A549 (cell line): ENCODE measurements at regions not wholly inside any gene's neighbourhood (a gene's known extent, or its start where the extent isn't known, plus 50 kb on each side); places are given as distances from the start of the nearest gene placed in this dataset.
"Not testable (repeated sequence)": the region's sequence is repeated elsewhere in the genome, so short reads cannot be mapped to it uniquely, and the experiment has no call there.

Experiments used
- ATAC-seq, 2 experiments: fragments of 200-7000 bp in 1 of 2; fragments of >200 bp in 1 of 2; cut with Nextera tagmentation in 1 of 2; cut with Tn5 transposase in 1 of 2; 3 replicates each; pipeline versions ENCODE4 v1.8.0 to v1.9.1; 2018 to 2020; ENCODE audit warnings: mild to moderate bottlenecking in 1 of 2, moderate library complexity in 1 of 2
- CTCF ChIA-PET: fragments of 300-600 bp; sonication (Branson Sonifier 250); formaldehyde crosslinking; extraction: SDS; loops from one replicate; lab custom pipeline; 2021; ENCODE audit warnings: antibody characterized with exemption, inconsistent platforms; lab: Yijun Ruan, JAX
- POLR2A ChIA-PET: fragments of 350-600 bp; formaldehyde crosslinking; extraction: SDS; loops from one replicate; lab custom pipeline; 2021; ENCODE audit warnings: antibody characterized with exemption, inconsistent platforms; lab: Yijun Ruan, JAX
- DNase-seq, 2 experiments: peaks; one replicate each; pipeline versions ENCODE4 v3.0.0 to v3.0.0-alpha.2; 2011 to 2016; ENCODE audit warnings: low read depth in 1 of 2, low spot score in 1 of 2
- FAIRE-seq: peaks from 2 replicates; lab custom pipeline; 2011; peaks lifted over from hg19 to GRCh38; lab: Jason Lieb, UNC
- H3K27ac ChIP-seq, 2 experiments: fragments of >200 bp; sonication (Bioruptor Twin); formaldehyde crosslinking; 3 replicates each; pipeline ENCODE4 v1.5.1; 2016 to 2017
- H3K4me1 ChIP-seq: fragments of >200 bp; sonication (Bioruptor Twin); formaldehyde crosslinking; 3 replicates; pipeline ENCODE4 v1.6.1; 2016
- H3K4me2 ChIP-seq: fragments of >200 bp; sonication (Bioruptor Twin); formaldehyde crosslinking; 3 replicates; pipeline ENCODE4 v1.6.1; 2016
- H3K4me3 ChIP-seq: fragments of >200 bp; sonication (Bioruptor Twin); formaldehyde crosslinking; 3 replicates; pipeline ENCODE4 v1.5.1; 2016
- H3K9me3 ChIP-seq: fragments of >200 bp; sonication (Bioruptor Twin); formaldehyde crosslinking; 3 replicates; pipeline ENCODE4 v1.6.1; 2016
- CBX2 ChIP-seq: fragments of 200-600 bp; sonication (generic); IDR thresholded peaks from 2 replicates; pipeline ENCODE4 v1.6.1; 2016; ENCODE audit warnings: low read depth, mild to moderate bottlenecking, borderline replicate concordance
- CBX8 ChIP-seq: fragments of 200-600 bp; sonication (generic); IDR thresholded peaks from 2 replicates; pipeline ENCODE4 v1.6.1; 2016
- CHD2 ChIP-seq: fragments of 150-350 bp; IDR thresholded peaks from 2 replicates; pipeline ENCODE4 v1.6.1; 2014; ENCODE audit warnings: low read length; ENCODE audit not compliant: partially characterized antibody
- CHD4 ChIP-seq: fragments of 200-600 bp; sonication (generic); IDR thresholded peaks from 2 replicates; pipeline ENCODE4 v1.6.1; 2016; ENCODE audit warnings: antibody characterized with exemption, mild to moderate bottlenecking, borderline replicate concordance
- EHF ChIP-seq: fragments of 250-450 bp; sonication (Bioruptor Pico); IDR thresholded peaks from 2 replicates; pipeline ENCODE4 v1.5.0; 2020; ENCODE audit warnings: mild to moderate bottlenecking
- EHMT2 ChIP-seq: fragments of 200-600 bp; sonication (generic); IDR thresholded peaks from 2 replicates; pipeline ENCODE4 v1.6.1; 2016; ENCODE audit warnings: antibody characterized with exemption, low read depth, mild to moderate bottlenecking, moderate library complexity
- EP300 ChIP-seq, 2 experiments: fragments of >200 bp; sonication (Bioruptor Twin); formaldehyde crosslinking; IDR thresholded peaks; 2 replicates in 1 of 2; 3 replicates in 1 of 2; pipeline ENCODE4 v1.6.1; 2016 to 2017
- FOSB ChIP-seq: fragments of 250-450 bp; sonication (Bioruptor Pico); IDR thresholded peaks from 2 replicates; pipeline ENCODE4 v1.5.0; 2020; ENCODE audit warnings: mild to moderate bottlenecking, moderate library complexity
- FOXS1 ChIP-seq: fragments of 250-450 bp; sonication (Bioruptor Pico); IDR thresholded peaks from 2 replicates; pipeline ENCODE4 v1.5.0; 2020; ENCODE audit warnings: mild to moderate bottlenecking, moderate library complexity
- HOXA7 ChIP-seq: fragments of 250-450 bp; sonication (Bioruptor Pico); IDR thresholded peaks from 2 replicates; pipeline ENCODE4 v1.5.0; 2020; ENCODE audit warnings: mild to moderate bottlenecking, moderate library complexity
- HOXB13 ChIP-seq: fragments of 250-450 bp; sonication (Bioruptor Pico); IDR thresholded peaks from 2 replicates; pipeline ENCODE4 v1.5.0; 2020; ENCODE audit warnings: low read depth, mild to moderate bottlenecking, moderate library complexity
- HOXB5 ChIP-seq: fragments of 250-450 bp; sonication (Bioruptor Pico); IDR thresholded peaks from 2 replicates; pipeline ENCODE4 v1.5.0; 2020; ENCODE audit warnings: mild to moderate bottlenecking, moderate library complexity
- JUN ChIP-seq, 2 experiments: fragments of >200 bp; sonication (Bioruptor Twin); formaldehyde crosslinking; IDR thresholded peaks; 2 replicates in 1 of 2; 3 replicates in 1 of 2; pipeline ENCODE4 v1.6.1; 2016 to 2017
- KDM5A ChIP-seq: fragments of 200-600 bp; sonication (generic); IDR thresholded peaks from 2 replicates; pipeline ENCODE4 v1.6.1; 2016; ENCODE audit warnings: antibody characterized with exemption, mild to moderate bottlenecking
- MAFK ChIP-seq: fragments of 450-650 bp; IDR thresholded peaks from 2 replicates; pipeline ENCODE4 v1.6.1; 2014; ENCODE audit not compliant: partially characterized antibody
- MYC ChIP-seq: IDR thresholded peaks from 2 replicates; pipeline ENCODE4 v1.6.1; 2012; ENCODE audit warnings: mild to moderate bottlenecking, inconsistent platforms, low read length, improper control_type of control experiment, borderline replicate concordance
- NR3C1 ChIP-seq: fragments of >200 bp; sonication (Bioruptor Twin); formaldehyde crosslinking; IDR thresholded peaks from 3 replicates; pipeline ENCODE4 v1.6.1; 2017
- POLR2A ChIP-seq: IDR thresholded peaks from 2 replicates; pipeline ENCODE4 v1.6.1; 2012; ENCODE audit warnings: mild to moderate bottlenecking, low read length
- RARB ChIP-seq: fragments of 250-450 bp; sonication (Bioruptor Pico); IDR thresholded peaks from 2 replicates; pipeline ENCODE4 v1.8.0; 2021; ENCODE audit warnings: mild to moderate bottlenecking, moderate library complexity
- RCOR1 ChIP-seq: fragments of 150-350 bp; IDR thresholded peaks from 2 replicates; pipeline ENCODE4 v1.6.1; 2014; ENCODE audit warnings: antibody characterized with exemption, low read length, low read depth
- RFX5 ChIP-seq: fragments of 450-650 bp; IDR thresholded peaks from 2 replicates; pipeline ENCODE4 v1.7.1; 2014; ENCODE audit warnings: antibody characterized with exemption, mild to moderate bottlenecking, moderate library complexity
- RNF2 ChIP-seq: fragments of 200-600 bp; sonication (generic); IDR thresholded peaks from 2 replicates; pipeline ENCODE4 v1.6.1; 2016; ENCODE audit warnings: low read depth, mild to moderate bottlenecking, antibody characterized with exemption, moderate library complexity, borderline replicate concordance
- SMC3 ChIP-seq: fragments of >200 bp; sonication (Bioruptor Twin); formaldehyde crosslinking; IDR thresholded peaks from 3 replicates; pipeline ENCODE4 v1.6.1; 2018; ENCODE audit warnings: inconsistent platforms
- SREBF2 ChIP-seq: fragments of 450-650 bp; IDR thresholded peaks from 2 replicates; pipeline ENCODE4 v1.6.1; 2014; ENCODE audit warnings: mild to moderate bottlenecking, moderate library complexity
- TP53 ChIP-seq: fragments of 250-450 bp; sonication (Bioruptor Pico); IDR thresholded peaks from 2 replicates; pipeline ENCODE4 v1.5.0; 2021; ENCODE audit warnings: mild to moderate bottlenecking, moderate library complexity
- ZFP36 ChIP-seq: fragments of 450-650 bp; IDR thresholded peaks from 2 replicates; pipeline ENCODE4 v1.6.1; 2014; ENCODE audit warnings: borderline replicate concordance; ENCODE audit not compliant: partially characterized antibody
- WGBS: methylation state at CpG from one replicate; pipeline ENCODE4 v1.1.6; 2017; ENCODE audit errors: missing lambda C conversion rate; 5-methylcytosine and 5-hydroxymethylcytosine counted together
- TF ChIP-seq, protein P1 (sequence below): IDR thresholded peaks from 2 replicates; pipeline ENCODE4 v1.6.1; 2012
- TF ChIP-seq, protein P2 (sequence below): fragments of 150-350 bp; IDR thresholded peaks from 2 replicates; pipeline ENCODE4 v1.6.1; 2014; ENCODE audit warnings: low read depth, mild to moderate bottlenecking, low read length
- TF ChIP-seq, protein P3 (sequence below): fragments of 450-650 bp; IDR thresholded peaks from 2 replicates; pipeline ENCODE4 v1.6.1; 2014; ENCODE audit warnings: antibody characterized with exemption
- TF ChIP-seq, protein P4 (sequence below): fragments of >200 bp; sonication (Bioruptor Twin); formaldehyde crosslinking; IDR thresholded peaks from 2 replicates; pipeline ENCODE4 v1.6.1; 2016
- TF ChIP-seq, protein P5 (sequence below): IDR thresholded peaks from 2 replicates; pipeline ENCODE4 v1.6.1; 2012; ENCODE audit warnings: low read depth, borderline replicate concordance

DNA sequence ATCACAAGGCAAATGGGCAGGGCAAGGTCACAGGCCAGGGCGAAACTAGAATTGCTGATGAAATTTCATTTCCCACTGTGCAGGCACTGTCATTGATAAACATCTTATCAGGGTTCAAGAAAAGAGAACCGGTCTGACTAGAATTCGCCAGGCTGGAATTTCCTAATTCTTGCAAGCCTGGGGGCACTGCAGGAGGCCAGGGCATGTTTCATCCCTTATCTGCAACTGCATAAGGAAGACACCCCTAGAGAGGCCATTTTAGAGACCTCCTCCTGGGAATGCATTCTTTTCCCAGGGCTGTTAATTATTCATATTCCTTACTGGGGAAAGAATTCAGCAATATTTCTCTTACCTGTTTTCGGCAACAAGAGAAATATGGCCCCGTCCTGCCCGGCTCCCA lies 266.2 kb upstream of the CYLC2 start:
- DNase-seq: no peak
- Histone ChIP-seq H3K4me1 (no peaks in the 10 kb centered on the region), H3K9me3 (no peaks in the 10 kb centered on the region), H3K27ac (no peak overlapping the region), H3K4me3 (no peak overlapping the region), H3K4me2 (no peak overlapping the region)
- TF ChIP-seq TP53 (CRISPR knock-in tag) (no peak), SREBF2 (no peak), ZFP36 (no peak), FOSB (CRISPR knock-in tag) (no peak), HOXB13 (CRISPR knock-in tag) (no peak), EP300 (IDR thresholded peaks at IDR 0.05) (no peak), HOXA7 (CRISPR knock-in tag) (no peak), RARB (no peak), RFX5 (no peak), EHF (CRISPR knock-in tag) (no peak), CHD4 (no peak), POLR2A (no peak), MYC (no peak), FOXS1 (no peak), NR3C1 (no peak)
- TF ChIP-seq, protein P1, sequence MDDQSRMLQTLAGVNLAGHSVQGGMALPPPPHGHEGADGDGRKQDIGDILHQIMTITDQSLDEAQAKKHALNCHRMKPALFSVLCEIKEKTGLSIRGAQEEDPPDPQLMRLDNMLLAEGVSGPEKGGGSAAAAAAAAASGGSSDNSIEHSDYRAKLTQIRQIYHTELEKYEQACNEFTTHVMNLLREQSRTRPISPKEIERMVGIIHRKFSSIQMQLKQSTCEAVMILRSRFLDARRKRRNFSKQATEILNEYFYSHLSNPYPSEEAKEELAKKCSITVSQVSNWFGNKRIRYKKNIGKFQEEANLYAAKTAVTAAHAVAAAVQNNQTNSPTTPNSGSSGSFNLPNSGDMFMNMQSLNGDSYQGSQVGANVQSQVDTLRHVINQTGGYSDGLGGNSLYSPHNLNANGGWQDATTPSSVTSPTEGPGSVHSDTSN: no peak
- TF ChIP-seq, protein P2, sequence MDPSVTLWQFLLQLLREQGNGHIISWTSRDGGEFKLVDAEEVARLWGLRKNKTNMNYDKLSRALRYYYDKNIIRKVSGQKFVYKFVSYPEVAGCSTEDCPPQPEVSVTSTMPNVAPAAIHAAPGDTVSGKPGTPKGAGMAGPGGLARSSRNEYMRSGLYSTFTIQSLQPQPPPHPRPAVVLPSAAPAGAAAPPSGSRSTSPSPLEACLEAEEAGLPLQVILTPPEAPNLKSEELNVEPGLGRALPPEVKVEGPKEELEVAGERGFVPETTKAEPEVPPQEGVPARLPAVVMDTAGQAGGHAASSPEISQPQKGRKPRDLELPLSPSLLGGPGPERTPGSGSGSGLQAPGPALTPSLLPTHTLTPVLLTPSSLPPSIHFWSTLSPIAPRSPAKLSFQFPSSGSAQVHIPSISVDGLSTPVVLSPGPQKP: no peak
- TF ChIP-seq, protein P3, sequence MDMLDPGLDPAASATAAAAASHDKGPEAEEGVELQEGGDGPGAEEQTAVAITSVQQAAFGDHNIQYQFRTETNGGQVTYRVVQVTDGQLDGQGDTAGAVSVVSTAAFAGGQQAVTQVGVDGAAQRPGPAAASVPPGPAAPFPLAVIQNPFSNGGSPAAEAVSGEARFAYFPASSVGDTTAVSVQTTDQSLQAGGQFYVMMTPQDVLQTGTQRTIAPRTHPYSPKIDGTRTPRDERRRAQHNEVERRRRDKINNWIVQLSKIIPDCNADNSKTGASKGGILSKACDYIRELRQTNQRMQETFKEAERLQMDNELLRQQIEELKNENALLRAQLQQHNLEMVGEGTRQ: no peak
- no peak for FAIRE-seq
- ChIA-PET CTCF (no interaction called here), POLR2A (no interaction called here)
- 47% methylated on average over 6 of the region's 6 CpGs for WGBS
- no peak for ATAC-seq

DNA sequence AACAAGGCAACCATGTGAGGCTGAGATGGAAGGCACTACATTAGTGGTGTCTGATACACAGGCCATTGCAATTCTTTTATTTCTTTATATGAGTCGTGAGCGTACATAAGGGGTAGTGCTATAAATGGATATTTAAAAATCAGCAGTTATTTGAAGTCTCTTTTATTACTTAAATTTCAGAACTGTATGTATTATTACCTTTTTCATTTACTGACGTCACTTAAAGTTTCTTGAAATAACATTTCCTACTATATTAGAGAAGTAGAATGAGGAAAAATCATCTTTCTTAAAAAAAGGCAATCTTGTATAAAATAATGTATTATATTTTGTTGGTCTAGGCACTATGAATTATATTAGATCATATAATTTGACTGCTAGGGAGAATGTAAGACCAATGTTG lies 280.9 kb upstream of the CYLC2 start:
- H3K9me3 ChIP-seq: no peaks in the 10 kb centered on the region
- ChIA-PET CTCF (no interaction called here), POLR2A (no interaction called here)
- H3K4me3 ChIP-seq: no peak overlapping the region
- H3K4me2 ChIP-seq: no peak overlapping the region
- FAIRE-seq: no peak
- DNase-seq: no peak
- H3K4me1 ChIP-seq: no peaks in the 10 kb centered on the region
- TF ChIP-seq CBX8 (no peak), CHD2 (no peak), EHMT2 (no peak), KDM5A (no peak), SMC3 (no peak), RNF2 (no peak), MAFK (no peak), RCOR1 (no peak), CBX2 (no peak), HOXB13 (CRISPR knock-in tag) (no peak), JUN (IDR thresholded peaks at IDR 0.05) (no peak), HOXB5 (no peak)
- TF ChIP-seq, protein P4, sequence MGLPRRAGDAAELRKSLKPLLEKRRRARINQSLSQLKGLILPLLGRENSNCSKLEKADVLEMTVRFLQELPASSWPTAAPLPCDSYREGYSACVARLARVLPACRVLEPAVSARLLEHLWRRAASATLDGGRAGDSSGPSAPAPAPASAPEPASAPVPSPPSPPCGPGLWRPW: no peak
- TF ChIP-seq, protein P5, sequence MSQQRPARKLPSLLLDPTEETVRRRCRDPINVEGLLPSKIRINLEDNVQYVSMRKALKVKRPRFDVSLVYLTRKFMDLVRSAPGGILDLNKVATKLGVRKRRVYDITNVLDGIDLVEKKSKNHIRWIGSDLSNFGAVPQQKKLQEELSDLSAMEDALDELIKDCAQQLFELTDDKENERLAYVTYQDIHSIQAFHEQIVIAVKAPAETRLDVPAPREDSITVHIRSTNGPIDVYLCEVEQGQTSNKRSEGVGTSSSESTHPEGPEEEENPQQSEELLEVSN: no peak
- TF ChIP-seq, protein P3: no peak
- H3K27ac ChIP-seq: no peak overlapping the region
- ATAC-seq: no peak
- 58% methylated on average over 3 of the region's 3 CpGs for WGBS

DNA sequence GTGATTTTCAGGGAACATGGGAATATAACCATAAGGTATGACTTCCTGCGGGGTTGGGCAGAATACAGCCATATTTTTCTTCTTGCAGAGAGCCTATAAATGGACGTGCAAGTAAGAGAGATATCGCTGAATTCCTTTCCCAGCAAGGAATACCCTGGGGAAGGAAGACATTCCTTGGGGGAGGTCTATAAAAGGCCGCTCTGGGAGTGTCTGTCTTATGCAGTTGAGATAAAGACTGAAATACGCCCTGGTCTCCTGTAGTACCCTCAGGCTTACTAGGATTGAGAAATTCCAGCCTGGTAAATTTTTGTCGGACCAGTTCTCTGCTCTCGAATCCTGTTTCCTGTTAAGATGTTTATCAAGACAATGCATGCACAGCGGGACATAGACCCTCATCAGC lies 282.2 kb upstream of the CYLC2 start:
- CTCF ChIA-PET, H3K4me3 ChIP-seq, H3K9me3 ChIP-seq, ATAC-seq, POLR2A ChIA-PET, DNase-seq, H3K4me2 ChIP-seq, H3K4me1 ChIP-seq, FAIRE-seq, H3K27ac ChIP-seq: not testable (repeated sequence)
- 20% methylated on average over 8 of the region's 8 CpGs for WGBS
